ENCODE measurements at regions not wholly inside any gene's neighbourhood (a gene's known extent, or its start where the extent isn't known, plus 50 kb on each side); places are given as distances from the start of the nearest gene placed in this dataset.
A peak's percentile ranks its signal among the peaks of the same experiment; 100 is the strongest.

DNA sequence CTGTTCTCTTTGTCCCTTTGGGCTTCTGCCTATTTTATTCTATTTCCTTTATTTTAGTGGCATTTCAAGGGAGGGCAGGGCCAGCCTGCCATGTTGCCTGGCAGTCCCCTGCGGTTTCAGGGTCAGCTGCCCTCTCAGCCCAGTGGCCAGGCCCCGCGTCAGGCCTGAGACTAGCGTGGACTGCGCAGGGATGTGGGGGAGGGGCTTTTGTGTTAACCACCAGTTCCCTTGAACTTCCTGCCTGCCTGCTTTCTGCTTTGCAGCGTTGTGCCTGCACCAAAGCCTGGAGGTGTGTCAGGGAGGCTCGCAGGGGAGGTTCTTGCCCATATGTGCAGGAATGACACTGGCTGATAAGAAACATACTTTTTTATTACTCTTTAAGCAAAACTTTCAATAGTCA lies 157.6 kb downstream of the SLC35B3 start:
- H3K36me3 ChIP-seq (ENCODE audit: control insufficient read depth in 4 of 4, insufficient read depth in 4 of 4, low read length in 3 of 4), result no peaks in the 10 kb centered on the region
- H3K27me3 ChIP-seq (replicated peaks in 2 of 5; ENCODE audit: control insufficient read depth in 4 of 5, insufficient read depth in 5 of 5, low read length in 4 of 5), result peaks cover 0 to 3% (median 0%) of the 10 kb centered on the region in 5 experiments
- ChIA-PET POLR2A (no interaction called here), CTCF (no interaction called here)
- peak overlapping the region in 1 of 7 experiments; percentile 2 for H3K4me3 ChIP-seq (ENCODE audit: control insufficient read depth in 1 of 7, extremely low read depth in 1 of 7, insufficient read depth in 4 of 7, low read depth in 2 of 7, low read length in 6 of 7)
- peaks cover 0 to 7% (median under 1%) of the 10 kb centered on the region in 4 experiments for H3K4me1 ChIP-seq (ENCODE audit: control extremely low read depth in 1 of 4, control insufficient read depth in 4 of 4, insufficient read depth in 4 of 4, low read length in 3 of 4)
- H3K27ac ChIP-seq (ENCODE audit: insufficient read depth in 1 of 2, low read depth in 1 of 2, low read length in 2 of 2, poor library complexity in 1 of 2, severe bottlenecking in 2 of 2), result no peak overlapping the region
- DNase-seq, result no peak
- H3K9me3 ChIP-seq (ENCODE audit: control extremely low read depth in 1 of 5, control insufficient read depth in 4 of 5, insufficient read depth in 2 of 5, low read depth in 1 of 5, low read length in 4 of 5), result no peaks in the 10 kb centered on the region
- WGBS (ENCODE audit: insufficient coverage), result 52% methylated on average over 5 of the region's 7 CpGs

DNA sequence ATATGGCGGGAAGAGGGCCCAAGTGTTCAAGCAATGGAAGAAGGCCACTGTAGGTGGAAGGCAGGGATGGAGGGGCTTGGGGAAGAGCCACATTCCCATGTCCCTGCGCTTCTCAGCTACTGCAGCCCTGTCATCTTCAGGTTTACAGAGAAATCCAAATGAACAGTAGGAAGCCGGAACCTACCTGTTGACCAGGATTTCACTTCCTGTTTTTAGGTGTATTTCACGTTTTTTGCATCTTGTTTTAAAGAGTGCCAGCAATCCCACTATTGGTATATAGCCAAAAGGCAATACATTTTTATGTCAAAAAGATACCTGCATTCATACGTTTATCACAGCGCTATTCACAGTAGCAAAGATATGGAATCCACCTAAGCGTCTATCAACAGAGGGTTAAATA lies 159.2 kb downstream of the SLC35B3 start:
- no peaks in the 10 kb centered on the region for H3K36me3 ChIP-seq (ENCODE audit: control insufficient read depth in 4 of 4, insufficient read depth in 4 of 4, low read length in 3 of 4)
- CTCF ChIA-PET, result no interaction called here
- no peaks in the 10 kb centered on the region for H3K9me3 ChIP-seq (ENCODE audit: control extremely low read depth in 1 of 5, control insufficient read depth in 4 of 5, insufficient read depth in 2 of 5, low read depth in 1 of 5, low read length in 4 of 5)
- H3K4me1 ChIP-seq (ENCODE audit: control extremely low read depth in 1 of 4, control insufficient read depth in 4 of 4, insufficient read depth in 4 of 4, low read length in 3 of 4), result peaks cover 0 to 7% (median under 1%) of the 10 kb centered on the region in 4 experiments
- H3K27me3 ChIP-seq (replicated peaks in 2 of 5; ENCODE audit: control insufficient read depth in 4 of 5, insufficient read depth in 5 of 5, low read length in 4 of 5), result peaks cover 0 to 3% (median 0%) of the 10 kb centered on the region in 5 experiments
- POLR2A ChIA-PET, result interaction anchor here (0.8 kb wide), 1 partner anchor 1333 kb away, joined by 6 read pairs; no protein-coding TSS in a partner anchor
- 100% methylated on average over 3 of the region's 7 CpGs for WGBS (ENCODE audit: insufficient coverage)
- no peak overlapping the region for H3K27ac ChIP-seq (ENCODE audit: insufficient read depth in 1 of 2, low read depth in 1 of 2, low read length in 2 of 2, poor library complexity in 1 of 2, severe bottlenecking in 2 of 2)
- DNase-seq, result no peak
- no peak overlapping the region for H3K4me3 ChIP-seq (ENCODE audit: control insufficient read depth in 1 of 7, extremely low read depth in 1 of 7, insufficient read depth in 4 of 7, low read depth in 2 of 7, low read length in 6 of 7)

GRCh38 chr6:8275667-8276066 lies 159.7 kb downstream of the SLC35B3 start:
- Histone ChIP-seq H3K4me3 (ENCODE audit: control insufficient read depth in 1 of 7, extremely low read depth in 1 of 7, insufficient read depth in 4 of 7, low read depth in 2 of 7, low read length in 6 of 7) (no peak overlapping the region), H3K4me1 (ENCODE audit: control extremely low read depth in 1 of 4, control insufficient read depth in 4 of 4, insufficient read depth in 4 of 4, low read length in 3 of 4) (peaks cover 0 to 7% (median under 1%) of the 10 kb centered on the region in 4 experiments), H3K27me3 (replicated peaks in 2 of 5; ENCODE audit: control insufficient read depth in 4 of 5, insufficient read depth in 5 of 5, low read length in 4 of 5) (peaks cover 0 to 3% (median 0%) of the 10 kb centered on the region in 5 experiments), H3K36me3 (ENCODE audit: control insufficient read depth in 4 of 4, insufficient read depth in 4 of 4, low read length in 3 of 4) (no peaks in the 10 kb centered on the region), H3K9me3 (ENCODE audit: control extremely low read depth in 1 of 5, control insufficient read depth in 4 of 5, insufficient read depth in 2 of 5, low read depth in 1 of 5, low read length in 4 of 5) (no peaks in the 10 kb centered on the region), H3K27ac (ENCODE audit: insufficient read depth in 1 of 2, low read depth in 1 of 2, low read length in 2 of 2, poor library complexity in 1 of 2, severe bottlenecking in 2 of 2) (no peak overlapping the region)
- CTCF ChIA-PET, result no interaction called here
- POLR2A ChIA-PET, result no interaction called here
- DNase-seq, result no peak

DNA sequence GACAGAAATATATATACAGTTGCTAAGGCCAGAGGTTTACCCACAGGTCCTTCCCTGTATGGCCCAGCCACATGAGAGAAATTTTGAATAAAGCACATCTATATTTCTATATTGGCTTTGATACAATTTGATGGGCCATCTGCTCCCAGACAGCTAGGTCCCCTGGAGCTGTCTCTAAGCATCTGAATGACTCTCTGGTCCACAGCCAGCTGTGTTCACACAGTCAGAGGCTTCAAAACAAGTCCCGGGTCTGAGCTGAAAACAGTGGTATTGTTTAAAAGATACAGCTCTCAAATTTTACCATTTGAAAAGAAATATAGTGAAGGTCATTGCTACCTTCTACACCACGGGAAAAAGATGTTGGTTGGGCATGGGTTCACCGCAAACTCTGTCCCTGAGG lies 161.1 kb downstream of the SLC35B3 start:
- ChIA-PET POLR2A (no interaction called here), CTCF (no interaction called here)
- WGBS (ENCODE audit: insufficient coverage), result 90% methylated on average over 2 of the region's 3 CpGs

GRCh38 chr6:8269872-8270454 lies 165.4 kb downstream of the SLC35B3 start:
- 54% methylated on average over 2 of the region's 2 CpGs for WGBS (ENCODE audit: insufficient coverage)
- ChIA-PET POLR2A (no interaction called here), CTCF (no interaction called here)
- Histone ChIP-seq H3K4me1 (ENCODE audit: control extremely low read depth in 1 of 4, control insufficient read depth in 4 of 4, insufficient read depth in 4 of 4, low read length in 3 of 4) (no peaks in the 10 kb centered on the region), H3K27ac (ENCODE audit: insufficient read depth in 1 of 2, low read depth in 1 of 2, low read length in 2 of 2, poor library complexity in 1 of 2, severe bottlenecking in 2 of 2) (no peak overlapping the region), H3K4me3 (ENCODE audit: control insufficient read depth in 1 of 7, extremely low read depth in 1 of 7, insufficient read depth in 4 of 7, low read depth in 2 of 7, low read length in 6 of 7) (no peak overlapping the region), H3K27me3 (replicated peaks in 2 of 5; ENCODE audit: control insufficient read depth in 4 of 5, insufficient read depth in 5 of 5, low read length in 4 of 5) (peaks cover 0 to 3% (median 0%) of the 10 kb centered on the region in 5 experiments), H3K36me3 (ENCODE audit: control insufficient read depth in 4 of 4, insufficient read depth in 4 of 4, low read length in 3 of 4) (no peaks in the 10 kb centered on the region), H3K9me3 (ENCODE audit: control extremely low read depth in 1 of 5, control insufficient read depth in 4 of 5, insufficient read depth in 2 of 5, low read depth in 1 of 5, low read length in 4 of 5) (peaks cover 0 to 3% (median 0%) of the 10 kb centered on the region in 5 experiments)
- DNase-seq, result no peak

More for the DNA sequence above, 161.1 kb downstream of the SLC35B3 start:
- DNase-seq, result no peak
- no peak overlapping the region for H3K4me3 ChIP-seq (ENCODE audit: control insufficient read depth in 1 of 7, extremely low read depth in 1 of 7, insufficient read depth in 4 of 7, low read depth in 2 of 7, low read length in 6 of 7)
- no peak overlapping the region for H3K27ac ChIP-seq (ENCODE audit: insufficient read depth in 1 of 2, low read depth in 1 of 2, low read length in 2 of 2, poor library complexity in 1 of 2, severe bottlenecking in 2 of 2)
- H3K27me3 ChIP-seq (replicated peaks in 2 of 5; ENCODE audit: control insufficient read depth in 4 of 5, insufficient read depth in 5 of 5, low read length in 4 of 5), result peaks cover 0 to 3% (median 0%) of the 10 kb centered on the region in 5 experiments
- peaks cover 0 to 2% (median 0%) of the 10 kb centered on the region in 5 experiments for H3K9me3 ChIP-seq (ENCODE audit: control extremely low read depth in 1 of 5, control insufficient read depth in 4 of 5, insufficient read depth in 2 of 5, low read depth in 1 of 5, low read length in 4 of 5)
- H3K36me3 ChIP-seq (ENCODE audit: control insufficient read depth in 4 of 4, insufficient read depth in 4 of 4, low read length in 3 of 4), result no peaks in the 10 kb centered on the region
- peaks cover 0 to 7% (median under 1%) of the 10 kb centered on the region in 4 experiments for H3K4me1 ChIP-seq (ENCODE audit: control extremely low read depth in 1 of 4, control insufficient read depth in 4 of 4, insufficient read depth in 4 of 4, low read length in 3 of 4)

GRCh38 chr6:8269094-8269493 lies 166.3 kb downstream of the SLC35B3 start:
- Histone ChIP-seq H3K27ac (ENCODE audit: insufficient read depth in 1 of 2, low read depth in 1 of 2, low read length in 2 of 2, poor library complexity in 1 of 2, severe bottlenecking in 2 of 2) (no peak overlapping the region), H3K4me3 (ENCODE audit: control insufficient read depth in 1 of 7, extremely low read depth in 1 of 7, insufficient read depth in 4 of 7, low read depth in 2 of 7, low read length in 6 of 7) (no peak overlapping the region), H3K9me3 (ENCODE audit: control extremely low read depth in 1 of 5, control insufficient read depth in 4 of 5, insufficient read depth in 2 of 5, low read depth in 1 of 5, low read length in 4 of 5) (peaks cover 0 to 3% (median 0%) of the 10 kb centered on the region in 5 experiments), H3K27me3 (replicated peaks in 2 of 5; ENCODE audit: control insufficient read depth in 4 of 5, insufficient read depth in 5 of 5, low read length in 4 of 5) (peaks cover 0 to 3% (median 0%) of the 10 kb centered on the region in 5 experiments), H3K36me3 (ENCODE audit: control insufficient read depth in 4 of 4, insufficient read depth in 4 of 4, low read length in 3 of 4) (no peaks in the 10 kb centered on the region), H3K4me1 (ENCODE audit: control extremely low read depth in 1 of 4, control insufficient read depth in 4 of 4, insufficient read depth in 4 of 4, low read length in 3 of 4) (no peaks in the 10 kb centered on the region)
- CTCF ChIA-PET, result no interaction called here
- DNase-seq, result no peak
- POLR2A ChIA-PET, result no interaction called here
- 100% methylated on average over 1 of the region's 2 CpGs for WGBS (ENCODE audit: insufficient coverage)

DNA sequence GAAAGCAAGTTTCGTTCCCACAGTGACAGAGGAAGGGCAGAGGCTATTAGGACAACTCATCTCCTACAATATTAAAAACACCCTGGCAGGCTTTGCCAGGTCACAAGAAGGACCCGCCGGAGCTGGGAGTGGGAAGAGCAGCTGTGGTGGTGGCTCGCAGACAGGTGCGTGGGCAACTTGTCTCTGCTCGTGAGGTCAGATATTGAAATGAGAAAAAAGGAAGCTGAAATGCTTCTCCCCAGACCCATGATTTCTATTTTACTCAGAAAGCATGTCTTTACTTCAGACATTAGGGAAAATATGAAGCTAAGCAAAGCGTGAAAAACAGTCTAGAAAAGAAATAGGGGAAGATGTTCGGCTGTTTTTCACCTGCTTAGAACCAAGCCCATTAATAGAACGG lies 166.3 kb upstream of the EEF1E1 start:
- no peaks in the 10 kb centered on the region for H3K36me3 ChIP-seq (ENCODE audit: control insufficient read depth in 4 of 4, insufficient read depth in 4 of 4, low read length in 3 of 4)
- DNase-seq, result no peak
- no peak overlapping the region for H3K27ac ChIP-seq (ENCODE audit: insufficient read depth in 1 of 2, low read depth in 1 of 2, low read length in 2 of 2, poor library complexity in 1 of 2, severe bottlenecking in 2 of 2)
- no peak overlapping the region for H3K4me3 ChIP-seq (ENCODE audit: control insufficient read depth in 1 of 7, extremely low read depth in 1 of 7, insufficient read depth in 4 of 7, low read depth in 2 of 7, low read length in 6 of 7)
- WGBS (ENCODE audit: insufficient coverage), result no CpG with 5 or more reads among the region's 9 CpGs
- ChIA-PET POLR2A (no interaction called here), CTCF (no interaction called here)
- no peaks in the 10 kb centered on the region for H3K4me1 ChIP-seq (ENCODE audit: control extremely low read depth in 1 of 4, control insufficient read depth in 4 of 4, insufficient read depth in 4 of 4, low read length in 3 of 4)
- peaks cover 0 to 3% (median 0%) of the 10 kb centered on the region in 5 experiments for H3K27me3 ChIP-seq (replicated peaks in 2 of 5; ENCODE audit: control insufficient read depth in 4 of 5, insufficient read depth in 5 of 5, low read length in 4 of 5)
- peaks cover 0 to 3% (median 0%) of the 10 kb centered on the region in 5 experiments for H3K9me3 ChIP-seq (ENCODE audit: control extremely low read depth in 1 of 5, control insufficient read depth in 4 of 5, insufficient read depth in 2 of 5, low read depth in 1 of 5, low read length in 4 of 5)
